ENCODE measurements at regions not wholly inside any gene's neighbourhood (a gene's known extent, or its start where the extent isn't known, plus 50 kb on each side); places are given as distances from the start of the nearest gene placed in this dataset.

GRCh38 chr1:65494671-65495070, 74.2 kb downstream of the LEPR start:
- Histone ChIP-seq H3K27ac (no peak overlapping the region), H3K4me3 (ENCODE audit: low read depth, low read length) (no peak overlapping the region), H3K36me3 (replicated peaks) (no peaks in the 10 kb centered on the region), H3K27me3 (replicated peaks) (no peaks in the 10 kb centered on the region)
- DNase-seq, result no peak
- TF ChIP-seq CTCF (IDR thresholded peaks at IDR 0.05; ENCODE audit: low read depth, low read length, missing control alignments), result no peak
- in situ Hi-C loops (cut with HindIII; ENCODE audit: low pct_ligation_motif_present, low sequenced_read_pairs), result no loop called here

GRCh38 chr1:65495137-65495536, 74.7 kb downstream of the LEPR start:
- H3K36me3 ChIP-seq (replicated peaks), result no peaks in the 10 kb centered on the region
- no peak for DNase-seq
- no peak for TF ChIP-seq CTCF (IDR thresholded peaks at IDR 0.05; ENCODE audit: low read depth, low read length, missing control alignments)
- no peak overlapping the region for H3K4me3 ChIP-seq (ENCODE audit: low read depth, low read length)
- in situ Hi-C loops (cut with HindIII; ENCODE audit: low pct_ligation_motif_present, low sequenced_read_pairs), result no loop called here
- H3K27me3 ChIP-seq (replicated peaks), result no peaks in the 10 kb centered on the region
- no peak overlapping the region for H3K27ac ChIP-seq

GRCh38 chr1:65497256-65497830, 76.9 kb downstream of the LEPR start:
- H3K27ac ChIP-seq, result no peak overlapping the region
- no peaks in the 10 kb centered on the region for H3K36me3 ChIP-seq (replicated peaks)
- no peak overlapping the region for H3K4me3 ChIP-seq (ENCODE audit: low read depth, low read length)
- in situ Hi-C loops (cut with HindIII; ENCODE audit: low pct_ligation_motif_present, low sequenced_read_pairs), result no loop called here
- H3K27me3 ChIP-seq (replicated peaks), result no peaks in the 10 kb centered on the region
- no peak for TF ChIP-seq CTCF (IDR thresholded peaks at IDR 0.05; ENCODE audit: low read depth, low read length, missing control alignments)
- DNase-seq, result no peak

- Histone ChIP-seq H3K27me3 (replicated peaks) (no peaks in the 10 kb centered on the region), H3K27ac (no peak overlapping the region), H3K36me3 (replicated peaks) (no peaks in the 10 kb centered on the region), H3K4me3 (ENCODE audit: low read depth, low read length) (no peak overlapping the region)
- no peak for TF ChIP-seq CTCF (IDR thresholded peaks at IDR 0.05; ENCODE audit: low read depth, low read length, missing control alignments)
- in situ Hi-C loops (cut with HindIII; ENCODE audit: low pct_ligation_motif_present, low sequenced_read_pairs), result no loop called here
- DNase-seq, result no peak
These were observed 83.0 kb downstream of the LEPR start for GRCh38 chr1:65503427-65503826.

GRCh38 chr1:65504263-65504662, 83.8 kb downstream of the LEPR start:
- in situ Hi-C loops (cut with HindIII; ENCODE audit: low pct_ligation_motif_present, low sequenced_read_pairs), result no loop called here
- no peak for TF ChIP-seq CTCF (IDR thresholded peaks at IDR 0.05; ENCODE audit: low read depth, low read length, missing control alignments)
- DNase-seq, result no peak
- H3K36me3 ChIP-seq (replicated peaks), result no peaks in the 10 kb centered on the region
- H3K27ac ChIP-seq, result no peak overlapping the region
- no peaks in the 10 kb centered on the region for H3K27me3 ChIP-seq (replicated peaks)
- no peak overlapping the region for H3K4me3 ChIP-seq (ENCODE audit: low read depth, low read length)
